Endothelial cell of umbilical vein (primary cell): ENCODE measurements at regions not wholly inside any gene's neighbourhood (a gene's known extent, or its start where the extent isn't known, plus 50 kb on each side); places are given as distances from the start of the nearest gene placed in this dataset.

Experiments used
- BruUV-seq: library from RNA; stranded (reverse); fragments of 400-500 nt; replicated peaks from 2 replicates; lab custom pipeline; 2021; lab: Mats Ljungman, UMichigan
- CTCF ChIA-PET: fragments of 300-600, 350-600 bp; sonication (Branson Sonifier 250); formaldehyde crosslinking; loops from one replicate; lab custom pipeline; 2021; ENCODE audit warnings: antibody characterized with exemption, inconsistent platforms; lab: Charles Lee
- POLR2A ChIA-PET: fragments of 300-600, 350-600 bp; sonication (Branson Sonifier 250); formaldehyde crosslinking; loops from one replicate; lab custom pipeline; 2021; ENCODE audit warnings: antibody characterized with exemption, inconsistent platforms; lab: Charles Lee
- DNase-seq: peaks from one replicate; pipeline ENCODE4 v3.0.0-alpha.2; 2011; ENCODE audit warnings: low read depth, low spot score
- FAIRE-seq: peaks from 2 replicates; lab custom pipeline; 2011; peaks lifted over from hg19 to GRCh38; lab: Jason Lieb, UNC
- H2AFZ ChIP-seq: 2 replicates; pipeline ENCODE4 v1.6.0; 2012; ENCODE audit warnings: low read depth, low read length, control low read depth, inconsistent platforms
- H3K27ac ChIP-seq: 2 replicates; pipeline ENCODE4 v1.5.1; 2011; ENCODE audit warnings: low read depth, mild to moderate bottlenecking, control low read depth, low read length, moderate library complexity; ENCODE audit not compliant: insufficient read depth
- H3K27me3 ChIP-seq, 2 experiments: 2 replicates each; pipeline versions ENCODE4 v1.6.0 to v1.6.1; 2011; ENCODE audit warnings: low read length in 2 of 2, mixed read lengths in 1 of 2; ENCODE audit not compliant: control insufficient read depth in 2 of 2, insufficient read depth in 2 of 2
- H3K36me3 ChIP-seq, 2 experiments: 2 replicates in 1 of 2; 3 replicates in 1 of 2; pipeline ENCODE4 v1.5.1; 2011; ENCODE audit warnings: low read length in 2 of 2, mild to moderate bottlenecking in 1 of 2, moderate library complexity in 1 of 2; ENCODE audit not compliant: control insufficient read depth in 2 of 2, insufficient read depth in 2 of 2; ENCODE audit errors: extremely low read depth in 1 of 2
- H3K4me1 ChIP-seq: 3 replicates; pipeline ENCODE4 v1.5.1; 2011; ENCODE audit warnings: mild to moderate bottlenecking, low read length; ENCODE audit not compliant: control insufficient read depth, insufficient read depth; ENCODE audit errors: extremely low read depth
- H3K4me2 ChIP-seq: 2 replicates; pipeline ENCODE4 v1.6.1; 2011; ENCODE audit warnings: low read length, control low read depth, mixed read lengths; ENCODE audit not compliant: insufficient read depth
- H3K4me3 ChIP-seq, 3 experiments: fragments of 200-600 bp in 1 of 3; sonication (generic), shearing (Covaris generic) in 1 of 3; replicated peaks in 1 of 3; 2 replicates each; pipeline ENCODE4 v1.5.1; 2011 to 2016; ENCODE audit warnings: control low read depth in 3 of 3, low read length in 3 of 3, mild to moderate bottlenecking in 2 of 3, inconsistent platforms in 1 of 3, low read depth in 1 of 3, moderate library complexity in 1 of 3; ENCODE audit not compliant: insufficient read depth in 1 of 3
- H3K79me2 ChIP-seq: 2 replicates; pipeline ENCODE4 v1.6.0; 2012; ENCODE audit warnings: low read length, inconsistent platforms; ENCODE audit not compliant: control insufficient read depth, insufficient read depth
- H3K9ac ChIP-seq: replicated peaks from 2 replicates; pipeline ENCODE3; 2011; ENCODE audit warnings: low read length, control low read depth; ENCODE audit not compliant: insufficient read depth; ENCODE audit errors: extremely low read depth
- H3K9me1 ChIP-seq: replicated peaks from 3 replicates; pipeline ENCODE4 v1.6.0; 2011; ENCODE audit warnings: mild to moderate bottlenecking, low read length; ENCODE audit not compliant: control insufficient read depth, insufficient read depth; ENCODE audit errors: extremely low read depth
- H3K9me3 ChIP-seq: replicated peaks from 2 replicates; pipeline ENCODE4 v1.5.1; 2012; ENCODE audit warnings: low read length, inconsistent platforms; ENCODE audit not compliant: control insufficient read depth, insufficient read depth
- H4K20me1 ChIP-seq: replicated peaks from 2 replicates; pipeline ENCODE3; 2011; ENCODE audit warnings: mild to moderate bottlenecking, low read length; ENCODE audit not compliant: control insufficient read depth, insufficient read depth; ENCODE audit errors: extremely low read depth
- CTCF ChIP-seq, 2 donors: IDR thresholded peaks; 1 replicate in 1 of 2; 2 replicates in 1 of 2; pipeline ENCODE4 v1.5.1; 2011; ENCODE audit warnings: low read length in 2 of 2, mild to moderate bottlenecking in 2 of 2, moderate library complexity in 2 of 2, control low read depth in 1 of 2, inconsistent platforms in 1 of 2, low read depth in 1 of 2; ENCODE audit not compliant: insufficient read depth in 1 of 2; ENCODE audit errors: extremely low read depth in 1 of 2
- EZH2 ChIP-seq: IDR thresholded peaks from 2 replicates; pipeline ENCODE4 v1.6.1; 2012; ENCODE audit warnings: borderline replicate concordance, low read depth, mild to moderate bottlenecking, moderate library complexity, low read length, inconsistent platforms; ENCODE audit not compliant: severe bottlenecking
- FOS ChIP-seq: IDR thresholded peaks from 2 replicates; pipeline ENCODE4 v1.6.1; 2011; ENCODE audit warnings: mild to moderate bottlenecking, low read length, moderate library complexity, borderline replicate concordance; ENCODE audit not compliant: insufficient read depth
- GATA2 ChIP-seq: IDR thresholded peaks from 2 replicates; pipeline ENCODE4 v1.7.0; 2011; ENCODE audit warnings: low read depth, mild to moderate bottlenecking, moderate library complexity, mixed read lengths, low read length; ENCODE audit not compliant: insufficient read length, insufficient read depth
- JUN ChIP-seq: IDR thresholded peaks from 2 replicates; pipeline ENCODE4 v1.6.1; 2011; ENCODE audit warnings: borderline replicate concordance, low read depth; ENCODE audit not compliant: insufficient read length, insufficient read depth
- MYC ChIP-seq: IDR thresholded peaks from one replicate; pipeline ENCODE4 v1.6.1; 2011; ENCODE audit warnings: mild to moderate bottlenecking, low read depth, low read length
- POLR2A ChIP-seq: IDR thresholded peaks from 2 replicates; pipeline ENCODE4 v1.6.1; 2012; ENCODE audit warnings: low read depth, mild to moderate bottlenecking, control low read depth, low read length
- POLR2AphosphoS5 ChIP-seq: IDR thresholded peaks from 2 replicates; pipeline ENCODE4 v1.6.1; 2012; ENCODE audit warnings: low read depth, mild to moderate bottlenecking, control low read depth, low read length, moderate library complexity; ENCODE audit not compliant: insufficient read depth
- dilution Hi-C: fragments of 300-500 bp; cut with MboI; formaldehyde crosslinking; loops from one replicate; pipeline ENCODE4 v1.15.0; 2019; ENCODE audit warnings: low sequenced_read_pairs; ENCODE audit not compliant: extremely low pct_ligation_motif_present
- intact Hi-C: fragments of 100-400 bp; cut with micrococcal nuclease; formaldehyde crosslinking; loops from one replicate; pipeline ENCODE4 v1.10.0; 2022
- TF ChIP-seq, protein P1 (sequence below): IDR thresholded peaks from 2 replicates; pipeline ENCODE4 v1.6.1; 2011; ENCODE audit not compliant: insufficient read depth, insufficient read length

DNA sequence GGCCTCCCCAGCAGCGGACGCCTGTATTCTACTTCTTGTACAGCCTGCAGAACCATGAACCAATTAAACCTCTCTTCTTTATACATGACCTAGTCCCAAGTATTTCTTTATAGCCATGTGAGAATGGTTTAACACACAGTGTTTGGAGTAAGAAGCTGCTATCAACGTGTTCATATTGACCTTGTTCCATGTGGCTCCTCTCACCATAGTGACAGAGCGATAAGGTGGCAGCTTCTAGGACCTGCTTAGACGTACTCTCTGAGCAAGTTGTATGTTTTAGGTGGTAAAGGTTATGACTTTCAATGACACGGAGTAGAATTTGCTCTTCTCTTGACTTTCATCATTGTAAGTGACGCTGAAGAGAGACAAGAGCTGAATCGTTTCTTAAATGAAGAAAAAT, 157.7 kb upstream of the SLCO3A1 start:
- Histone ChIP-seq H3K4me1 (no peaks in the 10 kb centered on the region), H3K9me1 (no peaks in the 10 kb centered on the region), H3K27ac (no peak overlapping the region), H3K27me3 (no peaks in the 10 kb centered on the region), H3K79me2 (no peaks in the 10 kb centered on the region), H3K9me3 (peaks cover 4% of the 10 kb centered on the region), H4K20me1 (no peaks in the 10 kb centered on the region), H2AFZ (no peak overlapping the region), H3K4me3 (no peak overlapping the region), H3K9ac (no peak overlapping the region), H3K4me2 (no peak overlapping the region), H3K36me3 (no peaks in the 10 kb centered on the region)
- CTCF ChIA-PET = no interaction called here
- dilution Hi-C loops = no loop called here
- intact Hi-C loops = no loop called here
- TF ChIP-seq POLR2A = no peak
- TF ChIP-seq, protein P1, sequence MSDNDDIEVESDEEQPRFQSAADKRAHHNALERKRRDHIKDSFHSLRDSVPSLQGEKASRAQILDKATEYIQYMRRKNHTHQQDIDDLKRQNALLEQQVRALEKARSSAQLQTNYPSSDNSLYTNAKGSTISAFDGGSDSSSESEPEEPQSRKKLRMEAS = no peak
- no peak for TF ChIP-seq JUN
- no peak for TF ChIP-seq CTCF (IDR thresholded peaks at IDR 0.05; ENCODE audit: extremely low read depth in 1 of 2, insufficient read depth in 1 of 2, low read depth in 1 of 2, low read length in 2 of 2)
- no peak for TF ChIP-seq EZH2
- no peak for TF ChIP-seq FOS
- no peak for TF ChIP-seq MYC
- no peak for TF ChIP-seq GATA2
- TF ChIP-seq POLR2AphosphoS5 = no peak
- FAIRE-seq (no peak), DNase-seq (no peak)
- POLR2A ChIA-PET = no interaction called here
- BruUV-seq = no TSS peak
